ENCODE measurements at regions not wholly inside any gene's neighbourhood (a gene's known extent, or its start where the extent isn't known, plus 50 kb on each side); places are given as distances from the start of the nearest gene placed in this dataset.

DNA sequence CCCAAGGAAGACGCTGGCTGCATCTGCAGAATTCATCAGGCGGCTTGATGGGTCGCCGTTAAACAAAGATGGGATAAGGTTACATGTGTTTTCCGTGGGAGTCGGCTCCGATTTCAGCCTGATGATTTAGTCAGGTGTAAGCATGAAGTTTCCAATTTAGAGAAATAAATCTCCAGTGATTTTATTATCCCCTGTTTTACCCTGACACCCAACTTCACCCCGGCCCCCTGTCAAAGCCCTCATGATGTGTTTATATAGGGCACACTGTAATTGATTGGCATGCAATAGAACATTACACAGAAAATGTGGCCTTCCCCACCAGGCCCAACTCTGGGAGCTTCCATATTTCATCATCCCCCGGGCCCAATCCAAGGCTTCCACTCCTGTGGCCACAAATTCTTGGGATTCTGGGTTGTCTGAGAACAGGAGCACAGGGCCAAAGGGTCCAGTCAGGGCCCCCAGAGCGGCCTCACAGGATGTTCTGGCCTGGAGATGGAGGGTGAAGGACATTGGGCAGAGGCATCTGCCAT, 72.5 kb downstream of the FOXD2 start:
- no peak overlapping the region for H3K4me3 ChIP-seq (ENCODE audit: low read length)
- H3K36me3 ChIP-seq (ENCODE audit: insufficient read depth, low read depth, low read length) = no peaks in the 10 kb centered on the region
- H3K27me3 ChIP-seq (ENCODE audit: insufficient read depth, low read length) = peaks cover 83% of the 10 kb centered on the region
- no peak overlapping the region for H3K27ac ChIP-seq (ENCODE audit: low read length)
- H3K4me1 ChIP-seq (ENCODE audit: insufficient read depth, low read length) = peaks cover 4% of the 10 kb centered on the region; the same call in 1 of the 2 replicates
- no peak overlapping the region for H3K9ac ChIP-seq (ENCODE audit: low read depth, low read length)
- 0 out of 2 replicates have a peak, but pooled peaks cover 2% of the 10 kb centered on the region for H3K9me3 ChIP-seq (ENCODE audit: insufficient read depth, low read depth, low read length)

DNA sequence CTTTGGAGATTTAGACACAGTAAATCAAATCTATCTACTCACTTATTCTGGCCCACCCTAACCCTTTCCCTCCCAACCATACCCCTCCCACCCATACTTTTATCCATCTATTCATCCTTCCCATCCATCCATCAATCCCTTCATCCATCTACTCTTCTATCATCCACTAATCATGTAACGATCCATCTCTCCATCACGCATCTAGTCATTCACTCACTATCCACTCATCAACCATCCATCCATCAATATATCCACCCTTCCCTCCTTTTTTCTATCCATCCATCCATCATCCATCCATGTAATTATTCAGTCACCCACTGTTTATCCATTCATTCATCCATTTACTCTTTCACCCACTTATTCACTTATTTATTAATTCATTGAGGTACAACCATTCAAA, 74.0 kb downstream of the FOXD2 start:
- no peak overlapping the region for H3K27ac ChIP-seq (ENCODE audit: low read length)
- H3K27me3 ChIP-seq (ENCODE audit: insufficient read depth, low read length) = peaks cover 73% of the 10 kb centered on the region
- H3K4me3 ChIP-seq (ENCODE audit: low read length) = no peak overlapping the region
- no peak overlapping the region for H3K9ac ChIP-seq (ENCODE audit: low read depth, low read length)
- H3K4me1 ChIP-seq (ENCODE audit: insufficient read depth, low read length) = peaks cover 4% of the 10 kb centered on the region; the same call in 1 of the 2 replicates
- H3K36me3 ChIP-seq (ENCODE audit: insufficient read depth, low read depth, low read length) = no peaks in the 10 kb centered on the region
- H3K9me3 ChIP-seq (ENCODE audit: insufficient read depth, low read depth, low read length) = 0 out of 2 replicates have a peak, but pooled peaks cover 2% of the 10 kb centered on the region

DNA sequence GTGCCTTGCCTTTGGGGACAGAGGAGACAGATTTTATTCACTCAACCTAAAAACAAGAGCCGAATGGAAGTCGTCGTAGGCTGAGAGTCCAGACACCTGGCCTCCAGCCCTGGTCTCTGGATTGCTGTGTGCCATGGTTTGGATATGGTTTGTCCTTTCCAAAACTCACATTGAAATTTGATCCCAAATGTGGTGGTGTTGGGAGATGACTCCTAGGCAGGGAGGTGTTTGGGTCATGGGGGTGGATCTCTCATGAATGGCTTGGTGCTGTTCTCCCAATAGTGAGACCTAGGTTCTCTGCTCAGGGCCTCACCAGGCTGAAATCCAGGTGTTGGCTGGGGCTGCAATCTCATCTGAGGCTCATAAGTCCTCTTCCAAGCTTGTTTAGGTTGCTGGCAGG, 75.5 kb downstream of the FOXD2 start:
- H3K9ac ChIP-seq (ENCODE audit: low read depth, low read length) = no peak overlapping the region
- H3K4me3 ChIP-seq (ENCODE audit: low read length) = no peak overlapping the region
- no peaks in the 10 kb centered on the region for H3K36me3 ChIP-seq (ENCODE audit: insufficient read depth, low read depth, low read length)
- peaks cover 4% of the 10 kb centered on the region; the same call in 1 of the 2 replicates for H3K4me1 ChIP-seq (ENCODE audit: insufficient read depth, low read length)
- H3K9me3 ChIP-seq (ENCODE audit: insufficient read depth, low read depth, low read length) = 0 out of 2 replicates have a peak, but pooled peaks cover 2% of the 10 kb centered on the region
- H3K27me3 ChIP-seq (ENCODE audit: insufficient read depth, low read length) = peaks cover 66% of the 10 kb centered on the region
- no peak overlapping the region for H3K27ac ChIP-seq (ENCODE audit: low read length)

DNA sequence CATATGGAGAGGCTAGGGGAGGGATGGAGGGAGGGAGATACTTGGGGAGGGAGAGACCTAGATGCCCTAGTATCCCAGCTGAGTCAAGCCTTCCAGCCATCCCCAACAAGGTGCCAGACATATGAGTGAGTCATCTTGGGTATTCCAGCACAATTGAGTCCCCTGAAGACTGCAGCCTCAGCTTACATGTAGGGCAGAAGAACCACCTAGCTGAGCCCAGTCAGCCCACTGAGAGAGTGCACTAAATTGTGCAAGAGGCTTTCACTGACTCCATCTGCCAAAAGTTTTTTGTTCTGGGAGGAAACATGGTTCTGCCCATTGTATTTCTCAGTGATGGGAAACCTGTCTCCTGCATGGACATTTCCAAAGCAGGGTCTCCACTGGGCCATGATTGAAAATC, 76.4 kb downstream of the FOXD2 start:
- no peaks in the 10 kb centered on the region for H3K36me3 ChIP-seq (ENCODE audit: insufficient read depth, low read depth, low read length)
- 0 out of 2 replicates have a peak, but pooled peaks cover 2% of the 10 kb centered on the region for H3K9me3 ChIP-seq (ENCODE audit: insufficient read depth, low read depth, low read length)
- peaks cover 58% of the 10 kb centered on the region for H3K27me3 ChIP-seq (ENCODE audit: insufficient read depth, low read length)
- H3K27ac ChIP-seq (ENCODE audit: low read length) = no peak overlapping the region
- H3K4me3 ChIP-seq (ENCODE audit: low read length) = no peak overlapping the region
- no peaks in the 10 kb centered on the region for H3K4me1 ChIP-seq (ENCODE audit: insufficient read depth, low read length)
- no peak overlapping the region for H3K9ac ChIP-seq (ENCODE audit: low read depth, low read length)

DNA sequence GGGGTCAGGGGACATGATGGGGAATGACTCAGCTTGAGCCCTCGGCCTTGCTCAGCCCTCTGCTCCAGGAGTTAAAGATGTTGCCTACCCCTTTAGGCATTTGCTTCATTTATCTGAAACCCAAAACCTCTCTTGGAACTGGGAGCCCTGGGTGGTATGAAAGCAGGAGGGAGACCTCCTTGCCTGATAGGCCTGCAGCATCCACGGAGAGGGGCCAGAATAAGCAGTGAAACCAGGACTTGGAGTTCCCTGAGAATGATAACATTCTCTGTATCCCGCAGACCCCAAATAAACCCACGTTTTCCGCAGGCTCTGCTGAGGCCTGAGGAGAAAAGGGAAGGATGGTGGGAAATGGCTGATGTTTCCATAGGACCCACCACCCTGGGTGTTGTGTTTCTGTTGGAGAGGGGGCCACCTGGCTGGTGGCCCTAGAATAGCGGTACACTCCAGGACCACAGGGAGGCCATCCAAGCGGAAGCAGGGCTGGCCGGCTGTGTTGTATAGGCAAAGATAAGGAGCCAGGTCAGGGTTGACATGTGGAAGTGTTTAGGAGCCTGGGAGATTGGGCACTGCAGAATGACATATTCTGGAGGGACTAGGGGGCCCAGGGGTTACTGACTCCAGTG, 77.4 kb downstream of the FOXD2 start:
- H3K36me3 ChIP-seq (ENCODE audit: insufficient read depth, low read depth, low read length) = no peaks in the 10 kb centered on the region
- 0 out of 2 replicates have a peak, but pooled peaks cover 2% of the 10 kb centered on the region for H3K9me3 ChIP-seq (ENCODE audit: insufficient read depth, low read depth, low read length)
- H3K4me3 ChIP-seq (ENCODE audit: low read length) = no peak overlapping the region
- no peaks in the 10 kb centered on the region for H3K4me1 ChIP-seq (ENCODE audit: insufficient read depth, low read length)
- no peak overlapping the region for H3K27ac ChIP-seq (ENCODE audit: low read length)
- H3K9ac ChIP-seq (ENCODE audit: low read depth, low read length) = no peak overlapping the region
- H3K27me3 ChIP-seq (ENCODE audit: insufficient read depth, low read length) = peaks cover 47% of the 10 kb centered on the region

DNA sequence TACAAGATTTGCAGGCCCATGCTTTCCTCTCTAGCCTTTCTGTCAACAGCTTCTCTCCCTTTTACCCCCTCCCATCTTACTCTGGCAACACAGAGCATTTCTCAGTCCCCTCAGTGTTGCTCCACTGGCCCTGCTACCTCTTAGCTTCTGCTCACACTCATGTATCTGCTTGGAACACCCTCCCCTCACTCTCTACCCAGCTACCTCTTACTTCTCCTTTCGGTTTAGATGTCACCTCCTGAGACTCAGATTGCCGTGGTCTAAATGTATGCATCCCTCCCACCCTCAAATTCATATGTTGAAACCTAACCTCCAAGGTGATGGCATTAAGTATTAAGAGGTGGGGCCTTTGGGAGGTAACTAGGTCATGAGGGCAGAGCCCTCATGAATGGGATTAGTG, 80.1 kb downstream of the FOXD2 start:
- H3K27ac ChIP-seq (ENCODE audit: low read length) = no peak overlapping the region
- H3K4me1 ChIP-seq (ENCODE audit: insufficient read depth, low read length) = no peaks in the 10 kb centered on the region
- peaks cover 30% of the 10 kb centered on the region for H3K27me3 ChIP-seq (ENCODE audit: insufficient read depth, low read length)
- H3K9ac ChIP-seq (ENCODE audit: low read depth, low read length) = no peak overlapping the region
- H3K9me3 ChIP-seq (ENCODE audit: insufficient read depth, low read depth, low read length) = 0 out of 2 replicates have a peak, but pooled peaks cover 2% of the 10 kb centered on the region
- no peak overlapping the region for H3K4me3 ChIP-seq (ENCODE audit: low read length)
- H3K36me3 ChIP-seq (ENCODE audit: insufficient read depth, low read depth, low read length) = no peaks in the 10 kb centered on the region

DNA sequence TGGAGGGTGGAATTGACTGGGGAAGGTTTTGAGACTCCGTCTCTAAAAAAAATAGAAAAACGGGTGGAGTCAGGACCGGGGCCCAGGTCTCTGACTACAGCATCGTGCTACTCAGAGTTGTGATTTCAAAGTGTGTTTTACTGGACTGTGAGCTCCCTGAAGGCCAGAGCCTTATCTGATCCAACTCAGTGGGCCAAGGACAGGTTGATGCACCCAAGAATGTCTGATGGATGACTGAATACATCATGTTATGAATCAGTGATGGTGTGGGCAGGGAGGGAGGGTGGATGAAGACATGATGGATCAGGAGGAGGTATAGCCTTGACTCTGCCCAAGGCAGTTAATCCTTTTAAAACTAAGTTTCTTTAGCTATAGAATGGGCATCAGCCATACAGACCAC, 81.6 kb downstream of the FOXD2 start:
- no peaks in the 10 kb centered on the region for H3K9me3 ChIP-seq (ENCODE audit: insufficient read depth, low read depth, low read length)
- H3K9ac ChIP-seq (ENCODE audit: low read depth, low read length) = no peak overlapping the region
- peaks cover 24% of the 10 kb centered on the region; the same call in 1 of the 2 replicates for H3K27me3 ChIP-seq (ENCODE audit: insufficient read depth, low read length)
- H3K4me1 ChIP-seq (ENCODE audit: insufficient read depth, low read length) = peaks cover 5% of the 10 kb centered on the region
- no peak overlapping the region for H3K27ac ChIP-seq (ENCODE audit: low read length)
- H3K36me3 ChIP-seq (ENCODE audit: insufficient read depth, low read depth, low read length) = no peaks in the 10 kb centered on the region
- no peak overlapping the region for H3K4me3 ChIP-seq (ENCODE audit: low read length)

DNA sequence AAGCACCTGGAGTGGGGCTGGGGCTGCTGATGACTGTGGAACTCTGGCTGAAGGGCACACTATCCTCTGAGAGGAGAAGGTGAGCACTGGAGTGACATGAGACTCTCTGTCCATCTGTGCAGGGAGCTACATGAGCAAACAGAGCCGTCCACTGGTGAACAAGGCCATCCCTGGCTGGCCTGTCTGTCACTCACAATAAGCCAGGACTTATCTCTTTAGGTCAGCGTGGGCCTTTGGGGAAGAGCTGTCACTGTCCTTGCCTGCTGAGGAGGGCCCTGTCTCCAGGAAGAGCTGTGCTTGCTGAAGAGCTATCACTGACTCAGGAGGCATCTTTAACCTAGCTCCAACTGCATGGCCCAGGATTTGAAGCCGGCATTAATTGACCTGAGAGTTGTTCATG, 82.1 kb downstream of the FOXD2 start:
- peaks cover 5% of the 10 kb centered on the region for H3K4me1 ChIP-seq (ENCODE audit: insufficient read depth, low read length)
- H3K4me3 ChIP-seq (ENCODE audit: low read length) = no peak overlapping the region
- no peaks in the 10 kb centered on the region for H3K36me3 ChIP-seq (ENCODE audit: insufficient read depth, low read depth, low read length)
- no peaks in the 10 kb centered on the region for H3K9me3 ChIP-seq (ENCODE audit: insufficient read depth, low read depth, low read length)
- H3K27ac ChIP-seq (ENCODE audit: low read length) = no peak overlapping the region
- peaks cover 24% of the 10 kb centered on the region; the same call in 1 of the 2 replicates for H3K27me3 ChIP-seq (ENCODE audit: insufficient read depth, low read length)
- H3K9ac ChIP-seq (ENCODE audit: low read depth, low read length) = no peak overlapping the region

DNA sequence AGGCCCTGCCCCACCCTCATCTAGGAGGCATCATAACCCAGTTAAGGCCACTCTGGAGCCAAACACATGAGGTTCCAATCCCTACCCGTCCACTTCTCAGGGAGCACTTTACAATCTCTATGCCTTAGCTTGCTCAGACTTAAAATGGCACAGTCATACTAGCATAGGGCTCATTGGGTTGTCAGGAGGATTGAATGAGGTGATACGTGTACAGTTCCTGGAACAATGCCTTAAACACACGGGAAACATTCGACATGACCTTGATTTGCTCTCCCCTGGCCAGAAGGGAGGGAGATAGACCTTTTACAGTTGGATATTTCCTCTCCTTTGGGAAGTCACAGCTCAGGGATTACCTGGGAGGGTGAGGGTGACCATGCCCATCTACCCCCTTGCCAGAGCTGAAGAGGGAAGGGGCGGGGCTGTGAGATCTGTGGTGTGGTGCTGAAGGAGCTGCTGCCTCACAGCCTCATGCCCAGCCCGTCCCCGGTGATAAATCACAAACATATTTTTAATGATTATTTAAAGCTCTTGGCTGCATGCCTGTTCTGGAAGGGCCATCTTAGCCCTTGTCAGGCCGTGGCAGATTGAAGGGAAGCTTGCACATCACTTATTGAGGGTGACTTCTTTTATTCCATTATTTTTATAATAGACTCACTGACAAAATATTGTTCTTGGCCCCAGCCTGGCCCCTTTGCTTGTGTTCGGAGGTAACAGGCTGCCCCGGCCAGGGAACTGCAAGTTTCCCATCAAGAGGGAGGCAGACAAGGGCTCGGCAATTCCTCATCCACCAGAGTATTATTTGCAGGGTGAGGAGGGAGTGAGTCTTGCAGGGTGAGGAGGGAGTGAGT, 83.4 kb downstream of the FOXD2 start:
- H3K9ac ChIP-seq (ENCODE audit: low read depth, low read length) = no peak overlapping the region
- H3K9me3 ChIP-seq (ENCODE audit: insufficient read depth, low read depth, low read length) = no peaks in the 10 kb centered on the region
- H3K4me1 ChIP-seq (ENCODE audit: insufficient read depth, low read length) = peaks cover 5% of the 10 kb centered on the region
- H3K36me3 ChIP-seq (ENCODE audit: insufficient read depth, low read depth, low read length) = no peaks in the 10 kb centered on the region
- no peak overlapping the region for H3K27ac ChIP-seq (ENCODE audit: low read length)
- H3K4me3 ChIP-seq (ENCODE audit: low read length) = no peak overlapping the region
- peaks cover 23% of the 10 kb centered on the region for H3K27me3 ChIP-seq (ENCODE audit: insufficient read depth, low read length)

DNA sequence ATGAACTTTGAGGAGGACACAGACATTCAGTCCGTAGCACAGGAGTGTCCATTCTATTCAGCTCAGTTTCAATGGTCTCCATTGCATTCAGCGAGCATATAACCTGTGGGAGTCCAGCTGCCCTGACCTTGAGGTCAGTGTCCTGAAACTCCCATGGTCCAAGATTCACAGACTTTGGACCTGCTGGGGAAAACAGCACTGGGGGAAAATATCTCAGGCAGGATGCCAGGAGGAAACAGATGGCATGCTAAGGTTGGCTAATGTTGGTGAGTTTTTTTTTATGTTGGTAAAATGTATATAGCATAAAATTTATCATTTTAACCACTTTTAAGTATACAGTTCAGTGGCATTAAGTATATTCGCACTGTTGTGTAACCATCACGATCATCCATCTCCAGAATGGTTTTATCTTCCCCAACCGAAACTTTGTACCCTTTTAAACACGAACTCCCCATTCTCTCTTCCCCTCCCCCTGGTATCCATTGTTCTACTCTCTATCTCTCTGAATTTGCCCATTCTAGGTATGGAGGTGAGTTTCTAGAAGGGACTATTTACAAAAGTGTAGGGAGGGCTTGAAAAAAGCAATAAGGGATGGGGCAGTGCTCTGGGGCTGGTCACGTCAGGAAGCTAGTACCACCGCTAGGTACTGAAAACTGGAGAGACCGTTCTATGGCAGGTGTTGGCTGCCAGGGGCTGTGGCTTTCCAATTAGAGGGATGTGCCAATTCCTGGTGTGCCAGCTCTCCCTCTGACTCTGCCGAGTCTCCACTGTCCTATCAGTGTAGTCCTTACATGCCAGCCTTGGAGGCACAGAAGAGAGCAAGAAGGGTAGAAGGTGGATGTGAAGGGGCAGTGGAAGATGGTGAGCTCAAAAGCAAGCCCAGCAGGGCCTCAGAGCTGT, 85.3 kb downstream of the FOXD2 start:
- no peaks in the 10 kb centered on the region for H3K36me3 ChIP-seq (ENCODE audit: insufficient read depth, low read depth, low read length)
- H3K4me3 ChIP-seq (ENCODE audit: low read length) = no peak overlapping the region
- H3K27ac ChIP-seq (ENCODE audit: low read length) = no peak overlapping the region
- peaks cover 5% of the 10 kb centered on the region for H3K4me1 ChIP-seq (ENCODE audit: insufficient read depth, low read length)
- peaks cover 28% of the 10 kb centered on the region for H3K27me3 ChIP-seq (ENCODE audit: insufficient read depth, low read length)
- no peak overlapping the region for H3K9ac ChIP-seq (ENCODE audit: low read depth, low read length)
- H3K9me3 ChIP-seq (ENCODE audit: insufficient read depth, low read depth, low read length) = no peaks in the 10 kb centered on the region

DNA sequence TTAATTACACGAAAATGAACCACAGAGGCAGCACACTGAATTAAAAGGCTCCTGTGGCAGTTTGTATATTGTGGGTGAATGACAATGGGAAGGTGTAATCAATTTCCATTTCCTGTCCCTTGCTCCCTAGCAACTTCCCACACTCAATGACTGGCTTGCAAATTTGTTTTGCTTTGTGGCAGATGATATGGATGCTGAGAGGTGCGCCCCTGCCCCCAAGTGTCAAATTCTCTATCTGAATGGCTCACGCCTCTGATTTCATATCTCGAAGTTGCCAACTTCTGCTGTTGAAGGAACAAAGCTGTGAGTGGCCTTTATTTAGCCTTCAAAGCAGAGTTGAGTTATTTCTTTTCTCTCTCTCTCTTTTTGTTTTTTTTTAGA, 86.0 kb downstream of the FOXD2 start:
- Histone ChIP-seq H3K4me3 (ENCODE audit: low read length) (no peak overlapping the region), H3K4me1 (ENCODE audit: insufficient read depth, low read length) (peaks cover 5% of the 10 kb centered on the region), H3K27me3 (ENCODE audit: insufficient read depth, low read length) (peaks cover 29% of the 10 kb centered on the region), H3K36me3 (ENCODE audit: insufficient read depth, low read depth, low read length) (no peaks in the 10 kb centered on the region), H3K9me3 (ENCODE audit: insufficient read depth, low read depth, low read length) (0 out of 2 replicates have a peak, but pooled peaks cover 1% of the 10 kb centered on the region), H3K27ac (ENCODE audit: low read length) (no peak overlapping the region), H3K9ac (ENCODE audit: low read depth, low read length) (no peak overlapping the region)
